ENCODE measurements at regions not wholly inside any gene's neighbourhood (a gene's known extent, or its start where the extent isn't known, plus 50 kb on each side); places are given as distances from the start of the nearest gene placed in this dataset.

DNA sequence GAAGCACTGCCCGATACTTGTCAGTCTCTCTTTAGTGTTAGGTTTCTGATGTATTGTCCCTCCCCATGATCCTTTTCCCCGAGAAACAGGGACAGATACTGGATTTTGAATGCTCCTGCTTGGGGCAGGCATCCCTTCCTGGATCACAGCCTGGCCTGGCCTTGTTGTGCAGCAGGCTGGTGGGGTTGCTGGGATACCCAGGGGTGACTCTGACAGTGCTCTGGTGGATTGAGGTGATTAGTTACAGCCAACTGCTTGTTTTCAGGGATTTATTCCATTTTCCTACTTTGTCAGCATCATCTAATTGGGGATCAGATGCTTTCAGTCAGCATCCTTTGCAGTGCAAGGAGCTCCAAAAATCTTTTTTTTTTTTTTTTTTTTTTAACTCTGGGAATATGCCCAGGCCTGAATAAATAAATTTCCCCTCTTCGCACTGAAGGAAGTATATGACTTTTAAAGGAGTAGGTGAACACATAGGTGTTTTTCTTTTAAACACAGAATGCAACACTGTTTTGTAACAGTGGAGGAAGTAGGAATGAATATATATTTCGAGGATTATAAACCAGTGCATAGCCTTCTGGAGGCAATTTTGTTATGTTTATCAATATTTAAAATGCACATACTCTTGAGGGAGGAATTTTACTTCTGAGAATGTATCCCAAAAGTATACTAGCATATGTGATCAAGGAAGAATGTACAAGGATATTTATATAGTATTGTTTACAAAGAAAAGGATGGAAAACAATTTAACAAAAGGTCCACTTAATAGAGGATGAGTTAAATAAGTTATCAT lies 127.3 kb upstream of the ELL2 start:
- Histone ChIP-seq H3K36me3 (ENCODE audit: low read depth, missing control alignments) (no peaks in the 10 kb centered on the region), H3K9me3 (no peaks in the 10 kb centered on the region), H3K4me3 (no peak overlapping the region), H3K4me1 (no peaks in the 10 kb centered on the region), H3K27ac (no peak overlapping the region), H3K27me3 (no peaks in the 10 kb centered on the region)
- DNase-seq, result no peak
- TF ChIP-seq POLR2A (IDR thresholded peaks at IDR 0.05) (no peak), CTCF (IDR thresholded peaks at IDR 0.05) (no peak)
- WGBS, 2 donors, result 87 to 96% methylated on average over 4 of the region's 4 CpGs
- intact Hi-C loops (cut with DNase I; ENCODE audit: low total_unique reads), result no loop called here

GRCh38 chr5:96087939-96088338 lies 126.3 kb upstream of the ELL2 start:
- Histone ChIP-seq H3K27ac (no peak overlapping the region), H3K4me3 (no peak overlapping the region), H3K9me3 (no peaks in the 10 kb centered on the region), H3K27me3 (no peaks in the 10 kb centered on the region), H3K36me3 (ENCODE audit: low read depth, missing control alignments) (no peaks in the 10 kb centered on the region), H3K4me1 (no peaks in the 10 kb centered on the region)
- no peak for TF ChIP-seq POLR2A (IDR thresholded peaks at IDR 0.05)
- TF ChIP-seq CTCF (IDR thresholded peaks at IDR 0.05), result no peak
- DNase-seq, result no peak
- intact Hi-C loops (cut with DNase I; ENCODE audit: low total_unique reads), result no loop called here
- 51 to 55% methylated on average over 3 of the region's 3 CpGs for WGBS, 2 donors

- Histone ChIP-seq H3K27ac (no peak overlapping the region), H3K27me3 (no peaks in the 10 kb centered on the region), H3K36me3 (ENCODE audit: low read depth, missing control alignments) (no peaks in the 10 kb centered on the region), H3K9me3 (no peaks in the 10 kb centered on the region), H3K4me1 (no peaks in the 10 kb centered on the region), H3K4me3 (no peak overlapping the region)
- no peak for DNase-seq
- TF ChIP-seq CTCF (IDR thresholded peaks at IDR 0.05) (no peak), POLR2A (IDR thresholded peaks at IDR 0.05) (no peak)
- WGBS, 2 donors, result 79 to 85% methylated on average over 2 of the region's 2 CpGs
- intact Hi-C loops (cut with DNase I; ENCODE audit: low total_unique reads), result no loop called here
Measured at GRCh38 chr5:96084874-96085506, 123.3 kb upstream of the ELL2 start.

- no peaks in the 10 kb centered on the region for H3K4me1 ChIP-seq
- intact Hi-C loops (cut with DNase I; ENCODE audit: low total_unique reads), result no loop called here
- no peak for DNase-seq
Measured at GRCh38 chr5:96083361-96083881, 121.8 kb upstream of the ELL2 start.

More at GRCh38 chr5:96083361-96083881, 121.8 kb upstream of the ELL2 start:
- no peaks in the 10 kb centered on the region for H3K27me3 ChIP-seq
- no peak overlapping the region for H3K27ac ChIP-seq
- H3K4me3 ChIP-seq, result no peak overlapping the region
- H3K9me3 ChIP-seq, result no peaks in the 10 kb centered on the region
- TF ChIP-seq CTCF (IDR thresholded peaks at IDR 0.05), result no peak
- TF ChIP-seq POLR2A (IDR thresholded peaks at IDR 0.05), result no peak
- no peaks in the 10 kb centered on the region for H3K36me3 ChIP-seq (ENCODE audit: low read depth, missing control alignments)
- 31 to 49% methylated on average over 4 of the region's 4 CpGs for WGBS, 2 donors
